NCI-H146 treated with DMSO at 0.1 percent for 48 hours (cell line): ENCODE measurements at regions not wholly inside any gene's neighbourhood (a gene's known extent, or its start where the extent isn't known, plus 50 kb on each side); places are given as distances from the start of the nearest gene placed in this dataset.

ENCODE experiments used
- DNase-seq: peaks from one replicate; lab custom pipeline; 2025; ENCODE audit not compliant: unreplicated experiment; lab: John Stamatoyannopoulos, UW

DNA sequence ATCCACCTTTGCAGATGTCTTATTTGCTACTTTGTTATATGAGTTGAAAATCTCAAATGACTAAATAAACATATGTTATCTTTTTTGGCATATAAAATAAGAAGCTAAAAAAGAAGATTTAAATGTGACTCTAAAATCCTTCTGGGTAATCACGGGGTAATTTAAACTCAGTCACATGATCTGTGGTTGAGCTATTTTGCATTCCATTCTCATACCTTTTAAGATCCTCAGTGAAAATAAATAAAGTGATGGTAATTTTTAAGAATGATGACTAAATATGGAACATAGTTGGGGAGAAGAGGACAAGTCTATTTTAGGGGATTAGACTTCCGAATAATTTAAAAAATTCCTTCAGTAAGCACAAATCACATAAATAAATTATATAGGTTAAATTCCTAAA, 1076.8 kb downstream of the TUSC7 start:
- DNase-seq = no peak

DNA sequence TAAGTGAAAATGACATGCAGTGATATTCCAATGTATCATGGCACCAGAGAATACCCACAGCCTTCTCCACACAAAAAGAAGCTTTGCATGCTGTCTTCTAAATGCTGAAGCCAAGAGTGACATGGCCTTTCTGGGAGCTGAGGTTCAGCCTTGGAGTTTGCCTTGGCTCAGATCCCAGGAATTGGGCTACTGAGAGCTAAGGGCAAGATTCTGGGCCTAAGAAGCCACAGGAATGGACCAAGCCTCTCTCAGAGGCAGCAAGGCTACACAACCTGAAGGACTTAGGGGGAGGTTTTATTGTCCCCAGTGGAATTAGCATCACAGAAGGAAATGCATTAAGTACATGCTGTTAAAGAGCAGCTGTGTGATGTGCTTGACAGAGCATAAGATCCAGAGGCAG, 1078.5 kb downstream of the TUSC7 start:
- DNase-seq = no peak

DNA sequence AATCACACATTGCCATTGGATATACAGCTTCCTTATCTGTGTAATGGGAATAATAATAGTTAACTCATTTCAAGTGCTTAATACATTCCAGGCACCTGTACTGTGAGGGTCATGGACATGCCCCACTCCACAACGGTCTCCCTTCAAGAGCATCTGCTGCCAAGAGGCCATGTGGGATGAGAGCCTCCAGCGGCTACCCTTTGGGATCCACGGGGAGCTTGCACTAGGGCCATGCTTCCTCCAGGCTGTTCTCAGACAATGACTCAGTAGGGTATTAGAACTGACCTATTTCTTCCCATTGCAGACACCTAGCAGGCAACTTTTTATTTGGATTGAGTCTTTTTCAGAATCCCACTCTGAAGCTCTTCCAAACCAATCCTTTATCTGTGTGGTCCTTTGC, 1078.9 kb downstream of the TUSC7 start:
- DNase-seq = no peak

- no peak for DNase-seq
Observed at GRCh38 chr3:117790235-117790987, 1080.8 kb downstream of the TUSC7 start.

GRCh38 chr3:117793622-117794265, 1084.2 kb downstream of the TUSC7 start:
- no peak for DNase-seq

DNA sequence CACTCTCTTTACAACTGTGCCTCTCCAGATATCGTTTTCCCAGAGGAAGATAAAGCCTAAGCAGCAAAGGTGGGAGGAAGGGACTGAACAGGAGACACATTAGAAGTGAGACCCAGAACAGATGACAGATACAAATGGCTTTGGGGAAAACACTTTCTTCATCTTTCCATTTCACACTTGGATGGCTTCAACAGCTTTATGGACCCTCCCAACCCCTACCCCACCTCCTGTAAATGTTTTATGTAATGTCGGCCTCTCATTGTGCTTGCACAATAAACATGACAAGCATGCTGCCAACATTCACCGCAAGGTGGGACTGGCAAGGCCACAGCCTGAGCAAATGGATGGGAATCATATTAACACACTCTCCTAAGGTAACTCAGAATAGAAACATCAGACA, 1088.6 kb downstream of the TUSC7 start:
- no peak for DNase-seq

- DNase-seq = no peak
Observed at GRCh38 chr3:117798687-117799386, 1089.3 kb downstream of the TUSC7 start.

DNA sequence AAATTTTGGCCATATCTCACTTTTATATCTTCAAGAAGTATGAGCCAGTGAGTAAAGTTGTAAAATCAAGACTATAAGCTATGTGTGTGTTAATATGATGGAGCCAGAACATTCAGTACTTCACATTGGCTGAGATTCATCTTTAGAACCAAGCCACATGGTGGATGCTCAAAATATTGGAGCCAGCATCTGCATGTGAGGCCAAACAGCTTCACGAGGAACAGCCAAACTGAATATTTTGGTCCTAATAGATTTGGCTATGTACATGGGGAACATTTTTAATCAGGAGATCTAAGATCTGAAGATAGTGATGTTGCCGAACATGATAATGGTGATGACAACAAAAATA, 1089.8 kb downstream of the TUSC7 start:
- DNase-seq = no peak

GRCh38 chr3:117801912-117802239, 1092.3 kb downstream of the TUSC7 start:
- no peak for DNase-seq

- DNase-seq = no peak
Observed at GRCh38 chr3:117809186-117810081, 1099.9 kb downstream of the TUSC7 start.

DNA sequence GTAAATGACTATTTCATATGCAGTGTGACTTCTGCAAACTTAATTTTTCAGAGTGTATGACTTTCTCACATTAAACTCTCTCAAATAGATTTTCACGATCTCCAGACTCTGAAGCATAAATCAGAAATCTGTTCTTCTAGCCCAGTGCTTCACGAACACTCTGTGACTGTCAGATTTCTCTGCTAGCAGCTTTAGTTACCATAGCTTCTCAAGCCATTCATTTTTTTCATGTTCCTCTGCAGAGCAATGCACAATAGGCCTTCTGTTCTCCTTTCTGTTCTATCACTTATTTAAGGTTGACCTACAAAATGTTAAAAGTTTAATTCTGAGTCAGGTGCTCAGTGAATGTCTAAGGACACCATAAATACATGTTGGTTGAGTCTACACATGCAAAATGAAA, 1102.2 kb downstream of the TUSC7 start:
- DNase-seq = no peak

GRCh38 chr3:117814975-117815374, 1105.4 kb downstream of the TUSC7 start:
- DNase-seq = no peak

DNA sequence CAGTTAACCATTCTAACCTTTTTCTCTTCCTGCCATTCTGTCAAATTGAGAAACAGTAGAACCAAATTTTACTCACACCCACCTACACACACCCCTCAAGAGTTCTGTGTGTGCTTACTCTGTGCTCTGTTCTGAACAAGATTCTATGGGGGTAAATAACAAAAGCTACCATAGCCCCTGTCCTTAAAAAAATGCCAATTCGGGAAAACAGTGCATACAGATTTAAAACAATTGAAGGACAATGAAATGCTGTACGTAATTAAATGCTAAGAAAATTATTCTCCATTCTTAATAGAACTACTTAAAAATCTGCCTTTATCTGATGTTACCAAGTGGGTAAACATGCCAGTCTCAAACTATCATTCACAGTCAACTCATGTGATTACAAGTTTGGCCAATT, 1107.5 kb downstream of the TUSC7 start:
- no peak for DNase-seq

DNA sequence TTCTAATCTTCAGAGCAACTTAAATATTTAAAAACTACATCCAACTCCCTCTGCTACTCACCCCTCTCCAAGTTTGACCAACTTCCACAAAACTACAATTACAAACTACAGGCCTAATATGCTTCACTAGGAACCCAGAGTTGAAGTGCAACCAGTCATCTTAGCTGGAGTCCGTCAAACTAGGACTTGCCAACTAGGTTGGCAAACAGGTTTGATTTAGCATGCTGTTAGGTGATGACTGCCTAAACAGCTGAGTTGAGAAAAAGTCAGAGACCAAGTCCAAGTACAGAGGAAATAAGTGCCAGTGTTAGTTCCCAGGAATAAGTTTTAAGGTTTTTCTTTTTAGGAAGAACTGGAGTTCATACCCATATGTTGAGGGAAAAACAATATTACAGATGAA, 1109.0 kb downstream of the TUSC7 start:
- no peak for DNase-seq

GRCh38 chr3:117820658-117821299, 1111.2 kb downstream of the TUSC7 start:
- no peak for DNase-seq

DNA sequence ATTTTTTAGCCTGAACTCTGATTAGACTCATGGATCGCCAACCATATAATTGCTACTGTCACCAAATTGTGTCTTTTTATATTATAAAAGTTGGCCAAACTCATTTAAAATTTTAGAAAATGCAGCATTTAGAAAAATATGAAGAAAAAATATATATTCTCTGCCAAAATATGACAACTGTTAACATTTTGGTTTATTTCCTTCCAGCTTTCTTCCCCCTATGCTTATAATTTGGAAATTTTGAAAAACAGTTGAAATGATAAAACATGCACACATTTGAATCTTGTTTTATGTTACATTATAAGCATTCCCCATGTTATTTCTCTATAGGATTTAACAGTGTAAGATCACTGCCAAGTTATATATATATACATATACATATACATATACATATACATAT, 1112.8 kb downstream of the TUSC7 start:
- no peak for DNase-seq

DNA sequence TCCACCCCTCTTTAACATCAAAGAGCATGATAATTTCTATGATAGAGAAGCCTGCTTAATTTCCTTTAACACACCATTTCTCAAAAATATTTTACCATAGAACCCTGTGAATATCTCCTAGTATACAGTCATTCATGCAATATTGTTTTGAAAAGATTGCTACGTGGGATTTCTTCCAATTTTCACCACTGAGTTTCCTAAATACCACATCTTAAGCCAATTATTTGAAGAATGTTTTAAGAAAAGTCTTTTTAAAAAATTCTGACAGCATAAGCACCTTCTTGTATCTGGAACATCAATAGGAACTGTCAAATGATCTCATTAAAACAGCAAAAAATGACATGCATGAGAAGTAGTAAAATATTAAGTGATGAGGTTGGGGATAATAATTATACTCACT, 1126.7 kb downstream of the TUSC7 start:
- no peak for DNase-seq

DNA sequence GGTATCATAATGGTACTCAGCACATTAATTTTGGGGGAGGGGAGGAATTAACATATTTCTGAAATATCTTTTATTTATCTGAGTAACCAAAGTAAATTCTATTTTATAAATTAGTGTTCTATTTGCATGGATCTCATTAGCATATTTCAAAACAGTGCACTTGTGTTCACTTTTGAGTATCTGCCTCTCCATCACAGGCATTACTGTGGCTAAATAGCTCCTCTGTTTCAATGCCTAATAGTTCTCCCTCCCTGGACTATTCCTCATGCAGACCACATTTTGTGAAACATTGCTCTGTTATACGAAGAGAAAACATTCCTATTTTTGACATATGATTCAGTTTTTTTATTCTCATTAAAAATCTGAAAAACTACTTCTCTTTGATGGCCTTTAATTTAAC, 1127.8 kb downstream of the TUSC7 start:
- DNase-seq = no peak

- DNase-seq = no peak
Observed at GRCh38 chr3:117842086-117842485, 1132.5 kb downstream of the TUSC7 start.

- DNase-seq = no peak
Observed at GRCh38 chr3:117843356-117843755, 1133.8 kb downstream of the TUSC7 start.

DNA sequence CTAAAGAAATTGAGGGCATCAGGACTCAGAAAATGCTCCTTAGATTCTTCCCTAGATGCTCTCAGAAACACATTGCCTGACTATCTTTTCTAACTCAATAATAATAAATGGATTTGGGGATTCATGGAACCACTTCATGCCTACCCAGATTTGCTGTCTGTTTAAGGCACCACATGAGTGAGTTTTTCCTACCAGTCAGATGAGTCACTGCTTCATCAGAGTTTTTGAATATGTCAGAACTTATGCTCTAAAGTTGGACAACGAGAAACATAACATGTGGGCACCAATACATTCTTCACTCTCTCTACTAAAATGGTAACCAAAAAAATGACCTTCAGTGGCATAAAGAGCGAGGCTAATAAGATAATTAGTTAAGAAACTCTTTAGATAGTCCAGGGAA, 1135.1 kb downstream of the TUSC7 start:
- DNase-seq = no peak
